LHCN-M2 (cell line): ENCODE measurements at regions not wholly inside any gene's neighbourhood (a gene's known extent, or its start where the extent isn't known, plus 50 kb on each side); places are given as distances from the start of the nearest gene placed in this dataset.
"Not testable (repeated sequence)": the region's sequence is repeated elsewhere in the genome, so short reads cannot be mapped to it uniquely, and the experiment has no call there.

Experiments
- DNase-seq: peaks from one replicate; pipeline ENCODE4 v3.0.0-alpha.2; 2012; ENCODE audit warnings: low read depth

GRCh38 chr9:109665736-109666135 is 114.3 kb upstream of the PALM2AKAP2 start:
- DNase-seq, result not testable (repeated sequence)

GRCh38 chr9:109681301-109681700 is 98.7 kb upstream of the PALM2AKAP2 start:
- no peak for DNase-seq

- no peak for DNase-seq
Measured at GRCh38 chr9:109682227-109682626, 97.8 kb upstream of the PALM2AKAP2 start.

GRCh38 chr9:109683521-109683920 is 96.5 kb upstream of the PALM2AKAP2 start:
- DNase-seq, result peak; percentile 10

GRCh38 chr9:109689701-109690100 is 90.3 kb upstream of the PALM2AKAP2 start:
- DNase-seq, result no peak

GRCh38 chr9:109699019-109699418 is 81.0 kb upstream of the PALM2AKAP2 start:
- DNase-seq, result peak; percentile 62

GRCh38 chr9:109704546-109704945 is 75.5 kb upstream of the PALM2AKAP2 start:
- DNase-seq, result no peak

- peak; percentile 68 for DNase-seq
Measured at GRCh38 chr9:109705515-109705914, 74.5 kb upstream of the PALM2AKAP2 start.

GRCh38 chr9:109707355-109707754 is 72.6 kb upstream of the PALM2AKAP2 start:
- no peak for DNase-seq

GRCh38 chr9:109708451-109708945 is 71.5 kb upstream of the PALM2AKAP2 start:
- DNase-seq, result peak; percentile 12

GRCh38 chr9:109709866-109710265 is 70.1 kb upstream of the PALM2AKAP2 start:
- no peak for DNase-seq

GRCh38 chr9:109710830-109711229 is 69.2 kb upstream of the PALM2AKAP2 start:
- DNase-seq, result no peak

GRCh38 chr9:109715344-109715743 is 64.7 kb upstream of the PALM2AKAP2 start:
- no peak for DNase-seq

- peak; percentile 19 for DNase-seq
Measured at GRCh38 chr9:109716631-109717030, 63.4 kb upstream of the PALM2AKAP2 start.

- peak; percentile 13 for DNase-seq
Measured at GRCh38 chr9:109717342-109717741, 62.7 kb upstream of the PALM2AKAP2 start.

GRCh38 chr9:109718861-109719260 is 61.1 kb upstream of the PALM2AKAP2 start:
- DNase-seq, result no peak

GRCh38 chr9:109721001-109721400 is 59.0 kb upstream of the PALM2AKAP2 start:
- no peak for DNase-seq

GRCh38 chr9:109722007-109722406 is 58.0 kb upstream of the PALM2AKAP2 start:
- DNase-seq, result no peak

GRCh38 chr9:109723781-109724180 is 56.2 kb upstream of the PALM2AKAP2 start:
- DNase-seq, result no peak

- DNase-seq, result no peak
Measured at GRCh38 chr9:109725460-109725859, 54.5 kb upstream of the PALM2AKAP2 start.

GRCh38 chr9:109726119-109726518 is 53.9 kb upstream of the PALM2AKAP2 start:
- DNase-seq, result peak; percentile 91

- DNase-seq, result no peak
Measured at GRCh38 chr9:109728686-109729300, 51.2 kb upstream of the PALM2AKAP2 start.

GRCh38 chr9:109729513-109729912 is 50.5 kb upstream of the PALM2AKAP2 start:
- no peak for DNase-seq
